ENCODE measurements at regions not wholly inside any gene's neighbourhood (a gene's known extent, or its start where the extent isn't known, plus 50 kb on each side); places are given as distances from the start of the nearest gene placed in this dataset.

DNA sequence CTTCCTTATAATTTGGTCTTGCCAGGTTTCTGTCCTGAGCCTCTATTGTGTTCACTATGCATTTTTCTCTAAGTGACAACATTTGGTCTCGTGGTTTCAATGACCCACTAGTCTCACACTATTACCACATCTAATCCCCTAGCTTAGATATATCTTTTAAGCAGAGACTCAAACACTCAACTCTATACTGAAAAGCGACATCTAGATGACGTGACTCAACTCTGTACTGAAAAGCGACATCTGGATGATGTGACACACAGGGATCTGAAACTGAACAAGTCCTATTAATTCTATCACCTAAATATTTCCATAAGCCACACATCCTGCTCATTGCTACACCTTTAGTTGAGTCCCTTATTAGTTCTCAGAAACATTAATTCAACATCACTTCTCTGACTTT lies 141.7 kb upstream of the MBNL1 start:
- no peaks in the 10 kb centered on the region for H4K20me1 ChIP-seq (ENCODE audit: insufficient read depth, low read length)
- 82% methylated on average over 4 of the region's 4 CpGs for WGBS (ENCODE audit: insufficient coverage)
- H3K9me3 ChIP-seq (replicated peaks in 1 of 2; ENCODE audit: control insufficient read depth in 1 of 2, insufficient read depth in 1 of 2, low read length in 2 of 2), result no peaks in the 10 kb centered on the region
- no peak for DNase-seq
- no peak overlapping the region for H3K4me2 ChIP-seq (replicated peaks; ENCODE audit: extremely low read depth, low read length, poor library complexity, severe bottlenecking)
- H3K4me3 ChIP-seq (replicated peaks in 1 of 3; ENCODE audit: low read depth in 2 of 3, low read length in 3 of 3), result no peak overlapping the region
- no peaks in the 10 kb centered on the region for H3K36me3 ChIP-seq (replicated peaks in 1 of 2; ENCODE audit: control insufficient read depth in 1 of 2, insufficient read depth in 2 of 2, low read length in 2 of 2)
- H3K4me1 Mint-ChIP-seq, result peaks cover 2% of the 10 kb centered on the region
- no peaks in the 10 kb centered on the region for H3K27me3 ChIP-seq (ENCODE audit: control insufficient read depth in 2 of 2, insufficient read depth in 2 of 2, low read length in 2 of 2)
- H3K79me2 ChIP-seq (ENCODE audit: insufficient read depth, low read length), result no peaks in the 10 kb centered on the region
- TF ChIP-seq, protein P1, sequence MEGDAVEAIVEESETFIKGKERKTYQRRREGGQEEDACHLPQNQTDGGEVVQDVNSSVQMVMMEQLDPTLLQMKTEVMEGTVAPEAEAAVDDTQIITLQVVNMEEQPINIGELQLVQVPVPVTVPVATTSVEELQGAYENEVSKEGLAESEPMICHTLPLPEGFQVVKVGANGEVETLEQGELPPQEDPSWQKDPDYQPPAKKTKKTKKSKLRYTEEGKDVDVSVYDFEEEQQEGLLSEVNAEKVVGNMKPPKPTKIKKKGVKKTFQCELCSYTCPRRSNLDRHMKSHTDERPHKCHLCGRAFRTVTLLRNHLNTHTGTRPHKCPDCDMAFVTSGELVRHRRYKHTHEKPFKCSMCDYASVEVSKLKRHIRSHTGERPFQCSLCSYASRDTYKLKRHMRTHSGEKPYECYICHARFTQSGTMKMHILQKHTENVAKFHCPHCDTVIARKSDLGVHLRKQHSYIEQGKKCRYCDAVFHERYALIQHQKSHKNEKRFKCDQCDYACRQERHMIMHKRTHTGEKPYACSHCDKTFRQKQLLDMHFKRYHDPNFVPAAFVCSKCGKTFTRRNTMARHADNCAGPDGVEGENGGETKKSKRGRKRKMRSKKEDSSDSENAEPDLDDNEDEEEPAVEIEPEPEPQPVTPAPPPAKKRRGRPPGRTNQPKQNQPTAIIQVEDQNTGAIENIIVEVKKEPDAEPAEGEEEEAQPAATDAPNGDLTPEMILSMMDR (IDR thresholded peaks at IDR 0.05), result no peak
- H3K27me3 Mint-ChIP-seq (ENCODE audit: low read depth in 3 of 3), result peaks cover 0 to 1% (median 0%) of the 10 kb centered on the region in 3 donors
- no peaks in the 10 kb centered on the region for H3K9me3 Mint-ChIP-seq
- no peak overlapping the region for H3K9ac ChIP-seq (ENCODE audit: insufficient read depth, low read length, poor library complexity, severe bottlenecking)
- H2AFZ ChIP-seq (ENCODE audit: insufficient read depth, low read depth, low read length, poor library complexity, severe bottlenecking), result no peak overlapping the region
- H3K4me1 ChIP-seq (ENCODE audit: control insufficient read depth in 1 of 2, insufficient read depth in 2 of 2, low read length in 2 of 2), result no peaks in the 10 kb centered on the region
- no peak overlapping the region for H3K4me3 Mint-ChIP-seq
- no peaks in the 10 kb centered on the region for H3K36me3 Mint-ChIP-seq
- no peak overlapping the region for H3K27ac ChIP-seq (ENCODE audit: low read depth in 1 of 2, low read length in 2 of 2)
- intact Hi-C loops (cut with micrococcal nuclease), result no loop called here
- H3K27ac Mint-ChIP-seq, result no peak overlapping the region

DNA sequence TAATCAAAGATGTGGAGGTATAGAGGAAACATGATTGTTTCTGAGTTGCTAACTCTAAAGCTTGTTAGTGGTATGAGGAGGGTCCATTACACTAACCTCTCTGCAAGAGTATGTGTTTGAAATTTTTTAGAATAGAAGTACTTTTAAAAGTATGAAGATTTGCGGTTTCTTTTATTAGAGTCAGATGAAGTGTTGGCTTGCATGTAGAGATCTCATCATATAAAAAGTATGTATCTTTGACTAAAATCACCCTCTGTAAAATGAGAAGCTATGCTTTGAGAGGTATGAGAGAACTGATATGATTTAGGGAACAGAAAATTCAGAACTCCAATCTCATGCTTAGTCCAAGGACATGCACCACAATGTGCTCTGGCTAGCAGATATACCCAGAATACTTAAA lies 140.4 kb upstream of the MBNL1 start:
- no CpG with 5 or more reads among the region's 1 CpG for WGBS (ENCODE audit: insufficient coverage)
- Histone ChIP-seq H3K79me2 (ENCODE audit: insufficient read depth, low read length) (no peaks in the 10 kb centered on the region), H3K36me3 (replicated peaks in 1 of 2; ENCODE audit: control insufficient read depth in 1 of 2, insufficient read depth in 2 of 2, low read length in 2 of 2) (no peaks in the 10 kb centered on the region), H3K9me3 (replicated peaks in 1 of 2; ENCODE audit: control insufficient read depth in 1 of 2, insufficient read depth in 1 of 2, low read length in 2 of 2) (no peaks in the 10 kb centered on the region), H4K20me1 (ENCODE audit: insufficient read depth, low read length) (no peaks in the 10 kb centered on the region), H3K27ac (ENCODE audit: low read depth in 1 of 2, low read length in 2 of 2) (no peak overlapping the region), H3K4me2 (replicated peaks; ENCODE audit: extremely low read depth, low read length, poor library complexity, severe bottlenecking) (no peak overlapping the region), H3K27me3 (ENCODE audit: control insufficient read depth in 2 of 2, insufficient read depth in 2 of 2, low read length in 2 of 2) (no peaks in the 10 kb centered on the region), H3K9ac (ENCODE audit: insufficient read depth, low read length, poor library complexity, severe bottlenecking) (no peak overlapping the region), H2AFZ (ENCODE audit: insufficient read depth, low read depth, low read length, poor library complexity, severe bottlenecking) (no peak overlapping the region), H3K4me3 (replicated peaks in 1 of 3; ENCODE audit: low read depth in 2 of 3, low read length in 3 of 3) (no peak overlapping the region), H3K4me1 (ENCODE audit: control insufficient read depth in 1 of 2, insufficient read depth in 2 of 2, low read length in 2 of 2) (no peaks in the 10 kb centered on the region)
- H3K4me1 Mint-ChIP-seq, result no peaks in the 10 kb centered on the region
- peaks cover 0 to 1% (median 0%) of the 10 kb centered on the region in 3 donors for H3K27me3 Mint-ChIP-seq (ENCODE audit: low read depth in 3 of 3)
- TF ChIP-seq, protein P1 (IDR thresholded peaks at IDR 0.05), result no peak
- no peak overlapping the region for H3K4me3 Mint-ChIP-seq
- H3K27ac Mint-ChIP-seq, result no peak overlapping the region
- H3K36me3 Mint-ChIP-seq, result no peaks in the 10 kb centered on the region
- no peak for DNase-seq
- intact Hi-C loops (cut with micrococcal nuclease), result no loop called here
- H3K9me3 Mint-ChIP-seq, result peaks cover 0 to 2% (median 0%) of the 10 kb centered on the region in 7 donors

Data from CD14-positive monocyte (primary cell).